Stimulated activated CD4-positive, alpha-beta T cell treated with anti-CD3 and anti-CD28 coated beads, Interleukin-1b, Interleukin-23, amount 100 ng/mL, for 24 hours (primary cell): ENCODE measurements at regions not wholly inside any gene's neighbourhood (a gene's known extent, or its start where the extent isn't known, plus 50 kb on each side); places are given as distances from the start of the nearest gene placed in this dataset.

Source experiments
- DNase-seq, 4 experiments: peaks; one replicate each; pipeline ENCODE4 v3.0.0-alpha.2; 2020; ENCODE audit warnings: low read depth in 4 of 4, low spot score in 1 of 4

- DNase-seq: no peak
Observed at GRCh38 chr4:125433453-125433852, 118.7 kb downstream of the FAT4 start.

GRCh38 chr4:125434136-125434535, 119.4 kb downstream of the FAT4 start:
- DNase-seq: no peak

- DNase-seq: no peak
Observed at GRCh38 chr4:125440814-125441213, 126.1 kb downstream of the FAT4 start.

- no peak for DNase-seq
Observed at GRCh38 chr4:125444166-125444565, 129.4 kb downstream of the FAT4 start.

- no peak for DNase-seq
Observed at GRCh38 chr4:125445525-125445924, 130.8 kb downstream of the FAT4 start.

GRCh38 chr4:125447551-125448290, 133.0 kb downstream of the FAT4 start:
- DNase-seq: no peak

- DNase-seq: no peak
Observed at GRCh38 chr4:125456075-125456474, 141.3 kb downstream of the FAT4 start.

GRCh38 chr4:125459531-125459930, 144.8 kb downstream of the FAT4 start:
- DNase-seq: no peak

- DNase-seq: no peak
Observed at GRCh38 chr4:125461676-125462363, 147.1 kb downstream of the FAT4 start.

GRCh38 chr4:125464146-125464545, 149.4 kb downstream of the FAT4 start:
- no peak for DNase-seq

- DNase-seq: no peak
Observed at GRCh38 chr4:125481334-125482045, 166.7 kb downstream of the FAT4 start.

- no peak for DNase-seq
Observed at GRCh38 chr4:125482822-125483221, 168.1 kb downstream of the FAT4 start.

GRCh38 chr4:125483278-125483677, 168.5 kb downstream of the FAT4 start:
- DNase-seq: no peak

GRCh38 chr4:125484912-125485311, 170.2 kb downstream of the FAT4 start:
- no peak for DNase-seq

GRCh38 chr4:125486351-125486750, 171.6 kb downstream of the FAT4 start:
- DNase-seq: no peak

- DNase-seq: no peak
Observed at GRCh38 chr4:125489952-125490690, 175.4 kb downstream of the FAT4 start.

GRCh38 chr4:125492957-125493356, 178.2 kb downstream of the FAT4 start:
- DNase-seq: no peak

- no peak for DNase-seq
Observed at GRCh38 chr4:125497861-125498260, 183.1 kb downstream of the FAT4 start.

- DNase-seq: no peak
Observed at GRCh38 chr4:125498981-125499380, 184.2 kb downstream of the FAT4 start.

GRCh38 chr4:125501090-125501489, 186.3 kb downstream of the FAT4 start:
- DNase-seq: no peak

- DNase-seq: no peak
Observed at GRCh38 chr4:125501568-125501967, 186.8 kb downstream of the FAT4 start.
